HG03520 (cell line): ENCODE measurements at regions not wholly inside any gene's neighbourhood (a gene's known extent, or its start where the extent isn't known, plus 50 kb on each side); places are given as distances from the start of the nearest gene placed in this dataset.

ENCODE experiments used
- ATAC-seq: cut with Tn5 transposase; IDR thresholded peaks from one replicate; pipeline ENCODE4 v1.9.1; 2021; ENCODE audit warnings: mild to moderate bottlenecking, moderate library complexity; ENCODE audit not compliant: unreplicated experiment

GRCh38 chr3:24905266-24905665 lies 410.6 kb upstream of the THRB start:
- ATAC-seq = no peak

- no peak for ATAC-seq
These were observed 412.5 kb upstream of the THRB start for GRCh38 chr3:24907106-24907505.

- no peak for ATAC-seq
These were observed 416.4 kb upstream of the THRB start for GRCh38 chr3:24911076-24911475.

GRCh38 chr3:24915639-24916038 lies 421.0 kb upstream of the THRB start:
- no peak for ATAC-seq

- no peak for ATAC-seq
These were observed 423.3 kb upstream of the THRB start for GRCh38 chr3:24917908-24918307.

GRCh38 chr3:24923570-24923969 lies 428.9 kb upstream of the THRB start:
- ATAC-seq = no peak

- ATAC-seq = no peak
These were observed 434.9 kb upstream of the THRB start for GRCh38 chr3:24929521-24929920.

GRCh38 chr3:24933401-24933800 lies 438.8 kb upstream of the THRB start:
- ATAC-seq = no peak

- no peak for ATAC-seq
These were observed 441.9 kb upstream of the THRB start for GRCh38 chr3:24936574-24936973.

GRCh38 chr3:24937228-24937627 lies 442.6 kb upstream of the THRB start:
- ATAC-seq = no peak

- ATAC-seq = no peak
These were observed 443.1 kb upstream of the THRB start for GRCh38 chr3:24937780-24938179.

- ATAC-seq = no peak
These were observed 449.3 kb upstream of the THRB start for GRCh38 chr3:24943961-24944360.

- ATAC-seq = no peak
These were observed 450.3 kb upstream of the THRB start for GRCh38 chr3:24944805-24945520.

- no peak for ATAC-seq
These were observed 450.9 kb upstream of the THRB start for GRCh38 chr3:24945563-24945962.

GRCh38 chr3:24947103-24947502 lies 452.5 kb upstream of the THRB start:
- no peak for ATAC-seq

GRCh38 chr3:24951180-24951579 lies 456.5 kb upstream of the THRB start:
- no peak for ATAC-seq

- no peak for ATAC-seq
These were observed 457.7 kb upstream of the THRB start for GRCh38 chr3:24952388-24952787.

GRCh38 chr3:24953060-24953771 lies 458.6 kb upstream of the THRB start:
- no peak for ATAC-seq

GRCh38 chr3:24956613-24957012 lies 462.0 kb upstream of the THRB start:
- no peak for ATAC-seq

GRCh38 chr3:24958271-24958670 lies 463.6 kb upstream of the THRB start:
- no peak for ATAC-seq

- no peak for ATAC-seq
These were observed 464.3 kb upstream of the THRB start for GRCh38 chr3:24958910-24959447.
